PC-9 (cell line): ENCODE measurements at regions not wholly inside any gene's neighbourhood (a gene's known extent, or its start where the extent isn't known, plus 50 kb on each side); places are given as distances from the start of the nearest gene placed in this dataset.

ENCODE experiments used
- EZH2 ChIP-seq: fragments of 200-600 bp; sonication (generic); IDR thresholded peaks from 2 replicates; pipeline ENCODE4 v1.8.0; 2017; ENCODE audit warnings: antibody characterized with exemption, low read depth
- TF ChIP-seq, protein P1 (sequence below): fragments of 200-600 bp; sonication (generic); conservative IDR thresholded peaks from 2 replicates; pipeline ENCODE4 v1.6.1; 2017; ENCODE audit warnings: mixed run types, antibody characterized with exemption, mild to moderate bottlenecking, moderate library complexity

DNA sequence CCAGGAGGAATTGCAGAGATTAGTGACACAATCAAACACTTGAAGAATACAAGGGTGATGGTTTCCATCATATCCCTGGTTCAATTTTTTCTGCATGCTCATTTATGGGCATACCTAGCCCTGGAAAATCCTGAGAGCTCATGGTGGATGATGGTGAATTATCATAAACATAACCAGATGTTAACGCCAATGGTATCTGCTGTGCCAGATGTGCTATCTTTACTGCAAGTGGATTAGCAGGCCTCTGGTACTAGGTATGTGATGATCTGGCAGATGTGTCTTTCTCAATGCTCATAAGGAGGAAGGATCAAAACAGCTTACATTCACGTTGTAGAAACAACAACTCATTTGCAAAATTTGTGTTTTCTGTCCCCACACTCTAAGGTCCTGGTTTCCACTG, 150.5 kb downstream of the FZD1 start:
- TF ChIP-seq, protein P1, sequence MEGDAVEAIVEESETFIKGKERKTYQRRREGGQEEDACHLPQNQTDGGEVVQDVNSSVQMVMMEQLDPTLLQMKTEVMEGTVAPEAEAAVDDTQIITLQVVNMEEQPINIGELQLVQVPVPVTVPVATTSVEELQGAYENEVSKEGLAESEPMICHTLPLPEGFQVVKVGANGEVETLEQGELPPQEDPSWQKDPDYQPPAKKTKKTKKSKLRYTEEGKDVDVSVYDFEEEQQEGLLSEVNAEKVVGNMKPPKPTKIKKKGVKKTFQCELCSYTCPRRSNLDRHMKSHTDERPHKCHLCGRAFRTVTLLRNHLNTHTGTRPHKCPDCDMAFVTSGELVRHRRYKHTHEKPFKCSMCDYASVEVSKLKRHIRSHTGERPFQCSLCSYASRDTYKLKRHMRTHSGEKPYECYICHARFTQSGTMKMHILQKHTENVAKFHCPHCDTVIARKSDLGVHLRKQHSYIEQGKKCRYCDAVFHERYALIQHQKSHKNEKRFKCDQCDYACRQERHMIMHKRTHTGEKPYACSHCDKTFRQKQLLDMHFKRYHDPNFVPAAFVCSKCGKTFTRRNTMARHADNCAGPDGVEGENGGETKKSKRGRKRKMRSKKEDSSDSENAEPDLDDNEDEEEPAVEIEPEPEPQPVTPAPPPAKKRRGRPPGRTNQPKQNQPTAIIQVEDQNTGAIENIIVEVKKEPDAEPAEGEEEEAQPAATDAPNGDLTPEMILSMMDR, result no peak
- TF ChIP-seq EZH2, result no peak
